GM23338 (cell line): ENCODE measurements at regions not wholly inside any gene's neighbourhood (a gene's known extent, or its start where the extent isn't known, plus 50 kb on each side); places are given as distances from the start of the nearest gene placed in this dataset.

Experiments used
- CTCF ChIP-seq, 2 experiments: fragments of 200-600 bp in 1 of 2; sonication (generic) in 1 of 2; conservative IDR thresholded peaks; 2 replicates each; pipeline versions ENCODE4 v1.5.1 to v1.6.1; 2016 to 2017; ENCODE audit warnings: antibody characterized with exemption in 2 of 2, low read depth in 2 of 2, mild to moderate bottlenecking in 2 of 2, moderate library complexity in 1 of 2
- EZH2 ChIP-seq: fragments of 200-600 bp; sonication (generic); IDR thresholded peaks from one replicate; pipeline ENCODE4 v1.8.0; 2017; ENCODE audit warnings: antibody characterized with exemption, mild to moderate bottlenecking, low read depth; ENCODE audit not compliant: unreplicated experiment
- EZH2phosphoT487 ChIP-seq: fragments of 200-600 bp; sonication (generic); IDR thresholded peaks from one replicate; pipeline ENCODE4 v1.8.1; 2018; ENCODE audit warnings: antibody characterized with exemption; ENCODE audit not compliant: unreplicated experiment
- NANOG ChIP-seq: IDR thresholded peaks from 2 replicates; pipeline ENCODE4 v1.6.1; 2016; ENCODE audit warnings: antibody characterized with exemption, borderline replicate concordance
- TF ChIP-seq, protein P1 (sequence below): IDR thresholded peaks from one replicate; pipeline ENCODE4 v1.6.1; 2018; ENCODE audit warnings: antibody characterized with exemption; ENCODE audit not compliant: unreplicated experiment

DNA sequence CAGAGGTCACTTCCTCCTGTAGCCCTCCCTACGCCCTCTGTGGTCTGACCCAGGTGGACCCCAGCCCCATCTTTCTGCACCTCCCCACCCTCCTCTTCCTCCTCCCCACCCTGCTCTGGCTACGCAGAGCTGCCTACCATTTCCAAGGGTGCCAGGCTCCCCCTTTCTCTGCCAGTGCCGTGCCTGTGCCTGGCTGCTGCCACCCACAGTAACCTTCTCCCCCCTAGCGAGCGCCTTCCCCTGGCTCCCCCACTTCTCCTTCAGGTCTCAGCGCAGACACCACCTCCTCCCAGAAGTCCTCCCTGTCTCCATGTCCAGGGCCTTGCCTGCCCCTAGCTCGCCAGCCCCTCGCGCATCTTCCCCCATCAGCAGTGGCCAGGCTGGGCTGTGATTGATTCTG, 471.5 kb downstream of the PTPRU start:
- no peak for TF ChIP-seq CTCF (conservative IDR thresholded peaks at IDR 0.05; ENCODE audit: low read depth in 2 of 2)
- TF ChIP-seq, protein P1, sequence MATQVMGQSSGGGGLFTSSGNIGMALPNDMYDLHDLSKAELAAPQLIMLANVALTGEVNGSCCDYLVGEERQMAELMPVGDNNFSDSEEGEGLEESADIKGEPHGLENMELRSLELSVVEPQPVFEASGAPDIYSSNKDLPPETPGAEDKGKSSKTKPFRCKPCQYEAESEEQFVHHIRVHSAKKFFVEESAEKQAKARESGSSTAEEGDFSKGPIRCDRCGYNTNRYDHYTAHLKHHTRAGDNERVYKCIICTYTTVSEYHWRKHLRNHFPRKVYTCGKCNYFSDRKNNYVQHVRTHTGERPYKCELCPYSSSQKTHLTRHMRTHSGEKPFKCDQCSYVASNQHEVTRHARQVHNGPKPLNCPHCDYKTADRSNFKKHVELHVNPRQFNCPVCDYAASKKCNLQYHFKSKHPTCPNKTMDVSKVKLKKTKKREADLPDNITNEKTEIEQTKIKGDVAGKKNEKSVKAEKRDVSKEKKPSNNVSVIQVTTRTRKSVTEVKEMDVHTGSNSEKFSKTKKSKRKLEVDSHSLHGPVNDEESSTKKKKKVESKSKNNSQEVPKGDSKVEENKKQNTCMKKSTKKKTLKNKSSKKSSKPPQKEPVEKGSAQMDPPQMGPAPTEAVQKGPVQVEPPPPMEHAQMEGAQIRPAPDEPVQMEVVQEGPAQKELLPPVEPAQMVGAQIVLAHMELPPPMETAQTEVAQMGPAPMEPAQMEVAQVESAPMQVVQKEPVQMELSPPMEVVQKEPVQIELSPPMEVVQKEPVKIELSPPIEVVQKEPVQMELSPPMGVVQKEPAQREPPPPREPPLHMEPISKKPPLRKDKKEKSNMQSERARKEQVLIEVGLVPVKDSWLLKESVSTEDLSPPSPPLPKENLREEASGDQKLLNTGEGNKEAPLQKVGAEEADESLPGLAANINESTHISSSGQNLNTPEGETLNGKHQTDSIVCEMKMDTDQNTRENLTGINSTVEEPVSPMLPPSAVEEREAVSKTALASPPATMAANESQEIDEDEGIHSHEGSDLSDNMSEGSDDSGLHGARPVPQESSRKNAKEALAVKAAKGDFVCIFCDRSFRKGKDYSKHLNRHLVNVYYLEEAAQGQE = no peak
- TF ChIP-seq EZH2 = no peak
- TF ChIP-seq EZH2phosphoT487 = no peak
- TF ChIP-seq NANOG = no peak
